Activated naive CD4-positive, alpha-beta T cell treated with anti-CD3 and anti-CD28 coated beads, Interleukin-2, amount 50 U/mL, for 16 hours (primary cell): ENCODE measurements at regions not wholly inside any gene's neighbourhood (a gene's known extent, or its start where the extent isn't known, plus 50 kb on each side); places are given as distances from the start of the nearest gene placed in this dataset.

ENCODE experiments used
- DNase-seq: peaks from one replicate; pipeline ENCODE4 v3.0.0-alpha.2; 2020

GRCh38 chr14:105818712-105819005, 292.3 kb downstream of the TMEM121 start:
- no peak for DNase-seq

GRCh38 chr14:105830171-105830570, 303.8 kb downstream of the TMEM121 start:
- no peak for DNase-seq

GRCh38 chr14:105836160-105836559, 309.8 kb downstream of the TMEM121 start:
- no peak for DNase-seq

GRCh38 chr14:105836730-105837129, 310.3 kb downstream of the TMEM121 start:
- DNase-seq = no peak

GRCh38 chr14:105837349-105838063, 311.1 kb downstream of the TMEM121 start:
- DNase-seq = no peak

- DNase-seq = no peak
These were observed 311.7 kb downstream of the TMEM121 start for GRCh38 chr14:105838107-105838506.

GRCh38 chr14:105838591-105839424, 312.4 kb downstream of the TMEM121 start:
- DNase-seq = no peak

- DNase-seq = no peak
These were observed 313.3 kb downstream of the TMEM121 start for GRCh38 chr14:105839425-105840265.

GRCh38 chr14:105840266-105841021, 314.1 kb downstream of the TMEM121 start:
- no peak for DNase-seq

- no peak for DNase-seq
These were observed 314.9 kb downstream of the TMEM121 start for GRCh38 chr14:105841022-105842009.

DNA sequence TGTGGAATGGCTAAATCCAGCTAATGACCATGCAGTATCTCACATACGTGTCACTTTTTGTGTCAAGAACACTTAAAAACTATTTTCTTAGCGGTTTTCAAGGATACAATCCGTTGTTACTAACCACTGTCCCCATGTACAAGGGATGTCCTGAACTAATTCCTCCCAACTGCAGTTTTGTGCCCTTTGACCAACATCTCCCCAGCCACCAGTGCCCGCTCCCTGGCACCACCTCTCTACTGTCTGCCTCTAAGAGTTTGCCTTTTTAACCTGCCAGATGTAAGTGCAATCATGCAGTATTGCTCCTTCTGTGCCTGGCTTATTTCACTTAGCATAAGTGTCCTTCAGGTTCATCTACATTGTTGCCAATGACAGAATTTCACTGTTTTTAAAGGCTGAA, 315.7 kb downstream of the TMEM121 start:
- DNase-seq = no peak

DNA sequence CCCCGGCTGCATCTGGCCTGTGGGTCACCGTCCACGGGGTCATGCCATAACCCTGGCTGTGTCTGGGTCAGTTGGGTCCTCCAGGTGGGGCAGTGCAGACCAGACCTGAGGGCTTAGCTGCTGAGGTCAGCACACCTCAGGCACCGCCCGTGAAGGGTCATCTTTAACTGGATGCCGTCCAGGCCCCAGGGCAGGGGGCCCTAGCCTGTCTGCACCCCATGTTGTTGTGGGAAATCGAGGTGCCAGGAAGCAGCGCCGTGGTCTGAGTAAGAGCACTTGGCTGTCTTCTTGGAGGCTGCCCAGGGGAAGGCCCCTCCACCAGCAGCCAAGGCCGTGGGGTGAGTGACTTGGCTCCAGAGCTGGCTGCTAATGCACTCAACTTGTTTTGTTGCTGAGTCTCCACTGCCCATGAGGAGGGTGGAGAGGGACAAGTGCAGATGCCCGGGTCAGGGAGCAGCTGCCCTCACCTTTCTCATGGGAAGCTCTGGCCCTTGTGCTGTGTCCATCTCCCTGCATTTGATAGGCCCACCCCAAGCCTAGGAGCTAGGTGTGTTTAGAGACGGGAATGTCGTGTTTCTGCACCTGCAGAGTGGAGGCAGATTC, 317.2 kb downstream of the TMEM121 start:
- DNase-seq = no peak

GRCh38 chr14:105844047-105844630, 317.8 kb downstream of the TMEM121 start:
- no peak for DNase-seq

DNA sequence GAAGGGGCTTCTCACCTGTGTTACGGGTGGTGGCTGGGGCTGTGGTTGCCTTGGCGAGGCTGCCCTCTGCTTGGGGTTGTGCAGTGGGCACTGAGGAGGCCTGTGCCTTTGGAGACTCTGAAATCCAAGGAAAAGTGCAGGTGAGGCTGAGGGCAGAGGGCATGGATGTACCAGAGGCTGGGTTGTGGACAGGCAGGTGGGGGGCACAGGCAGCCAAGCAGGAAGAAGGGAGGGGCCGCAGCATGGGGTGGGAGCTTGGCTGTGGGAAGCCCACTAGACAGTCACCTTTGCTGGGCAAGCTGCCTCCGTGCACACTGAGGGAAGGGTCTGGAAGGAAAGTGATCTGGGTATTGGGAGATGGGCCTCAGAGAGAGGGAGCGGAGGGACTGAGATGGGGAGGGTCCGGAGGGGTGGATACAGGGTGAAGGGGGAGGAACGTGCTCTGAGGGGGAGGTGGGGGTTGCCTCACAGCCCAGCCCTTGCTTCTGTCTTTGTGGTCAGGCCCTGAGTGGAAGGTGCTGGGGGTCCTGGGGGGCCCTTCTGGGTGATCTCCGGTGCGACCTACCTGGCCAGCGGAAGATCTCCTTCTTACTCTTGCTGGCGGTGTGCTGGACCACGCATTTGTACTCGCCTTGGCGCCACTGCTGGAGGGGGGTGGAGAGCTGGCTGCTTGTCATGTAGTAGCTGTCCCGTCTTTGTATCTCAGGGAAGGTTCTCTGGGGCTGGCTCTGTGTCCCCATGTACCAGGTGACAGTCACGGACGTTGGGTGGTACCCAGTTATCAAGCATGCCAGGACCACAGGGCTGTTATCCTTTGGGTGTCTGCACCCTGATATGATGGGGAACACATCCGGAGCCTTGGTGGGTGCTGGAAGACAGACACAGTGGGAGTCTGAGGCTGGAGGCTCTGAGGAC, 318.7 kb downstream of the TMEM121 start:
- no peak for DNase-seq

GRCh38 chr14:105845725-105846309, 319.4 kb downstream of the TMEM121 start:
- DNase-seq = no peak

- DNase-seq = no peak
These were observed 319.9 kb downstream of the TMEM121 start for GRCh38 chr14:105846312-105846711.

DNA sequence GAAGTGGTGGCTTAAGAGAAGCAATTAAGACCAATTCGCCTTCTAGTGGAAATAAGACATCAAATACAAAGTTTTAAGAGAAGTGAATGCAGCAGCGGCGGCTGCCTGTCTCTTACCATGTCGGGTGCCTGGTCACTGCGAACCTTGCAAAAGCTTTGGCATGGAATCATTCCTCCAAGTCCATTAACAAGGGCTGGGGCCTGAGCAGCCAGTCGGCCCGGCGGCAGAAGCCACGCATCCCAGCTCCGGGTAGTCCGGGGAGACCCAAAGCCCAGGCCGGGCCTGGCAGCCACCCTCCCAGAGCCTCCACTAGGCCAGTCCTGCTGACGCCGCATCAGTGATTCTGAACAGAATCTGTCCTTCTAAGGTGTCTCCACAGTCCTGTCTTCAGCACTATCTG, 321.0 kb downstream of the TMEM121 start:
- DNase-seq = no peak

DNA sequence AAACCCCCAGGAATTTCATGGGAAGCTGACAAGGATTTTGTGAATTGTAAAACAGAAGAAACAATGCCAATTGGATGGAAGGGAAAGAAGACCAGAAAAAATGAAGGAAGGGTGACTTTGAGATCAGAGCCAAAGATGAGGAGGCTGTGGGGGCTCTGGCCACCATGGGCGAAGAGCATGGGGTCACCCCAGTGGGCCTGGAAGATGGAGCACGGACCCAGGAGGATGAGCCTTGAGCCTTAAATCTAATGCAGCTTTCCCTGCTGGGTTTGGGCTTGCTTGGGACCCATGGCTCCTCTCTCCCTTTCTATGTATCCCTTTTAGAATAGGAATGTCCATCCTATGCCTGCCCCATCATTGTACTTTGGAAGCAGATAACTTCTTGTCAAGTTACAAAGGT, 322.2 kb downstream of the TMEM121 start:
- DNase-seq = no peak

DNA sequence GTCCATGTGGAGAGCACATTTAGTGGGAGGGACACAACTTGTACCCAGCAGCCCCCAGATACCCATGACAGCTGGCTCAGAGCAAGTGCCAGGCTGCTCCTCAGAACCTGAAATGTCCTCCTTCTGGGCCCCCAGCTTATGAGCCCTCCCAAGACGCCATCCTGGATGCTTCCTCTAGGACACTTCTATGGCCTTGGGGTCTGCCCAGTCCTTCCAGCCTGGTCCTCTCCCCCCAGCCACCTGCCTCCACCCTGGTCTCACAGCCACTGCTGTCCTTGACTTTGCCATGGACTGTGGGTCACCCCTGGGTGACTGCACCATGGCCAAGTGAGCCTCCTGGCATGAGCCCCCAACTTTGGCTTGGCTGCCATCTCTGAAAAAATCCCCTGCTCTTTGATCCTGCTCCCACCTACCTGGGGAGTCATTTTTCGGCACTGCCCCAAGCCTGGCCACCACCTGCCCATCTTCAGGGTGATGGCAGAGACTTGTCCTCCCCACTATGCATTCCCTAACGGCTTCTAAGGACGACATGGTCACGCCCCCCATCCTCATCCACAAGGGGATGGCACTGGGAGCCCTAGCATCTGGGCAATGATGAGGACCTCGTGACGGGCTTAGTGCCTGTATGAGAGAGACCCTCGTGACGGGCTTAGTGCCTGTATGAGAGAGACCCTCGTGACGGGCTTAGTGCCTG, 323.7 kb downstream of the TMEM121 start:
- no peak for DNase-seq
